Endothelial cell of umbilical vein (primary cell): ENCODE measurements at regions not wholly inside any gene's neighbourhood (a gene's known extent, or its start where the extent isn't known, plus 50 kb on each side); places are given as distances from the start of the nearest gene placed in this dataset.

Experiments
- BruUV-seq: library from RNA; stranded (reverse); fragments of 400-500 nt; replicated peaks from 2 replicates; lab custom pipeline; 2021; lab: Mats Ljungman, UMichigan
- CTCF ChIA-PET: fragments of 300-600, 350-600 bp; sonication (Branson Sonifier 250); formaldehyde crosslinking; loops from one replicate; lab custom pipeline; 2021; ENCODE audit warnings: antibody characterized with exemption, inconsistent platforms; lab: Charles Lee
- POLR2A ChIA-PET: fragments of 300-600, 350-600 bp; sonication (Branson Sonifier 250); formaldehyde crosslinking; loops from one replicate; lab custom pipeline; 2021; ENCODE audit warnings: antibody characterized with exemption, inconsistent platforms; lab: Charles Lee
- DNase-seq: peaks from one replicate; pipeline ENCODE4 v3.0.0-alpha.2; 2011; ENCODE audit warnings: low read depth, low spot score
- FAIRE-seq: peaks from 2 replicates; lab custom pipeline; 2011; peaks lifted over from hg19 to GRCh38; lab: Jason Lieb, UNC
- H2AFZ ChIP-seq: 2 replicates; pipeline ENCODE4 v1.6.0; 2012; ENCODE audit warnings: low read depth, low read length, control low read depth, inconsistent platforms
- H3K27ac ChIP-seq: 2 replicates; pipeline ENCODE4 v1.5.1; 2011; ENCODE audit warnings: low read depth, mild to moderate bottlenecking, control low read depth, low read length, moderate library complexity; ENCODE audit not compliant: insufficient read depth
- H3K27me3 ChIP-seq, 2 experiments: 2 replicates each; pipeline versions ENCODE4 v1.6.0 to v1.6.1; 2011; ENCODE audit warnings: low read length in 2 of 2, mixed read lengths in 1 of 2; ENCODE audit not compliant: control insufficient read depth in 2 of 2, insufficient read depth in 2 of 2
- H3K36me3 ChIP-seq, 2 experiments: 2 replicates in 1 of 2; 3 replicates in 1 of 2; pipeline ENCODE4 v1.5.1; 2011; ENCODE audit warnings: low read length in 2 of 2, mild to moderate bottlenecking in 1 of 2, moderate library complexity in 1 of 2; ENCODE audit not compliant: control insufficient read depth in 2 of 2, insufficient read depth in 2 of 2; ENCODE audit errors: extremely low read depth in 1 of 2
- H3K4me1 ChIP-seq: 3 replicates; pipeline ENCODE4 v1.5.1; 2011; ENCODE audit warnings: mild to moderate bottlenecking, low read length; ENCODE audit not compliant: control insufficient read depth, insufficient read depth; ENCODE audit errors: extremely low read depth
- H3K4me2 ChIP-seq: 2 replicates; pipeline ENCODE4 v1.6.1; 2011; ENCODE audit warnings: low read length, control low read depth, mixed read lengths; ENCODE audit not compliant: insufficient read depth
- H3K4me3 ChIP-seq, 3 experiments: fragments of 200-600 bp in 1 of 3; sonication (generic), shearing (Covaris generic) in 1 of 3; replicated peaks in 1 of 3; 2 replicates each; pipeline ENCODE4 v1.5.1; 2011 to 2016; ENCODE audit warnings: control low read depth in 3 of 3, low read length in 3 of 3, mild to moderate bottlenecking in 2 of 3, inconsistent platforms in 1 of 3, low read depth in 1 of 3, moderate library complexity in 1 of 3; ENCODE audit not compliant: insufficient read depth in 1 of 3
- H3K79me2 ChIP-seq: 2 replicates; pipeline ENCODE4 v1.6.0; 2012; ENCODE audit warnings: low read length, inconsistent platforms; ENCODE audit not compliant: control insufficient read depth, insufficient read depth
- H3K9ac ChIP-seq: replicated peaks from 2 replicates; pipeline ENCODE3; 2011; ENCODE audit warnings: low read length, control low read depth; ENCODE audit not compliant: insufficient read depth; ENCODE audit errors: extremely low read depth
- H3K9me1 ChIP-seq: replicated peaks from 3 replicates; pipeline ENCODE4 v1.6.0; 2011; ENCODE audit warnings: mild to moderate bottlenecking, low read length; ENCODE audit not compliant: control insufficient read depth, insufficient read depth; ENCODE audit errors: extremely low read depth
- H3K9me3 ChIP-seq: replicated peaks from 2 replicates; pipeline ENCODE4 v1.5.1; 2012; ENCODE audit warnings: low read length, inconsistent platforms; ENCODE audit not compliant: control insufficient read depth, insufficient read depth
- H4K20me1 ChIP-seq: replicated peaks from 2 replicates; pipeline ENCODE3; 2011; ENCODE audit warnings: mild to moderate bottlenecking, low read length; ENCODE audit not compliant: control insufficient read depth, insufficient read depth; ENCODE audit errors: extremely low read depth
- CTCF ChIP-seq, 2 donors: IDR thresholded peaks; 1 replicate in 1 of 2; 2 replicates in 1 of 2; pipeline ENCODE4 v1.5.1; 2011; ENCODE audit warnings: low read length in 2 of 2, mild to moderate bottlenecking in 2 of 2, moderate library complexity in 2 of 2, control low read depth in 1 of 2, inconsistent platforms in 1 of 2, low read depth in 1 of 2; ENCODE audit not compliant: insufficient read depth in 1 of 2; ENCODE audit errors: extremely low read depth in 1 of 2
- EZH2 ChIP-seq: IDR thresholded peaks from 2 replicates; pipeline ENCODE4 v1.6.1; 2012; ENCODE audit warnings: borderline replicate concordance, low read depth, mild to moderate bottlenecking, moderate library complexity, low read length, inconsistent platforms; ENCODE audit not compliant: severe bottlenecking
- FOS ChIP-seq: IDR thresholded peaks from 2 replicates; pipeline ENCODE4 v1.6.1; 2011; ENCODE audit warnings: mild to moderate bottlenecking, low read length, moderate library complexity, borderline replicate concordance; ENCODE audit not compliant: insufficient read depth
- GATA2 ChIP-seq: IDR thresholded peaks from 2 replicates; pipeline ENCODE4 v1.7.0; 2011; ENCODE audit warnings: low read depth, mild to moderate bottlenecking, moderate library complexity, mixed read lengths, low read length; ENCODE audit not compliant: insufficient read length, insufficient read depth
- JUN ChIP-seq: IDR thresholded peaks from 2 replicates; pipeline ENCODE4 v1.6.1; 2011; ENCODE audit warnings: borderline replicate concordance, low read depth; ENCODE audit not compliant: insufficient read length, insufficient read depth
- MAX ChIP-seq: IDR thresholded peaks from 2 replicates; pipeline ENCODE4 v1.6.1; 2011; ENCODE audit not compliant: insufficient read depth, insufficient read length
- MYC ChIP-seq: IDR thresholded peaks from one replicate; pipeline ENCODE4 v1.6.1; 2011; ENCODE audit warnings: mild to moderate bottlenecking, low read depth, low read length
- POLR2A ChIP-seq: IDR thresholded peaks from 2 replicates; pipeline ENCODE4 v1.6.1; 2012; ENCODE audit warnings: low read depth, mild to moderate bottlenecking, control low read depth, low read length
- POLR2AphosphoS5 ChIP-seq: IDR thresholded peaks from 2 replicates; pipeline ENCODE4 v1.6.1; 2012; ENCODE audit warnings: low read depth, mild to moderate bottlenecking, control low read depth, low read length, moderate library complexity; ENCODE audit not compliant: insufficient read depth
- dilution Hi-C: fragments of 300-500 bp; cut with MboI; formaldehyde crosslinking; loops from one replicate; pipeline ENCODE4 v1.15.0; 2019; ENCODE audit warnings: low sequenced_read_pairs; ENCODE audit not compliant: extremely low pct_ligation_motif_present
- intact Hi-C: fragments of 100-400 bp; cut with micrococcal nuclease; formaldehyde crosslinking; loops from one replicate; pipeline ENCODE4 v1.10.0; 2022

GRCh38 chr12:76156314-76156713 is 71.8 kb upstream of the NAP1L1 start:
- TF ChIP-seq POLR2A, result no peak
- no peak for TF ChIP-seq POLR2AphosphoS5
- no peak for TF ChIP-seq EZH2
- no peak for TF ChIP-seq GATA2
- no peak for TF ChIP-seq JUN
- TF ChIP-seq MAX, result no peak
- TF ChIP-seq FOS, result no peak
- no peak for TF ChIP-seq MYC
- no peak for TF ChIP-seq CTCF (IDR thresholded peaks at IDR 0.05; ENCODE audit: extremely low read depth in 1 of 2, insufficient read depth in 1 of 2, low read depth in 1 of 2, low read length in 2 of 2)

More at GRCh38 chr12:76156314-76156713, 71.8 kb upstream of the NAP1L1 start:
- H4K20me1 ChIP-seq, result no peaks in the 10 kb centered on the region
- H2AFZ ChIP-seq, result no peak overlapping the region
- FAIRE-seq, result no peak
- H3K4me3 ChIP-seq, result no peak overlapping the region
- intact Hi-C loops, result loop anchor here (10.0 kb wide), 1 partner anchor 632 kb away; no protein-coding TSS in a partner anchor
- CTCF ChIA-PET, result interaction anchor here (0.7 to 1.4 kb wide), 3 partner anchors 70 to 300 kb away, joined by 3 to 4 read pairs (median 3); no protein-coding TSS in a partner anchor
- no peak overlapping the region for H3K27ac ChIP-seq
- no peak for DNase-seq
- H3K4me1 ChIP-seq, result peaks cover 4% of the 10 kb centered on the region
- no peaks in the 10 kb centered on the region for H3K27me3 ChIP-seq
- dilution Hi-C loops, result no loop called here
- H3K36me3 ChIP-seq, result no peaks in the 10 kb centered on the region
- no TSS peak for BruUV-seq
- H3K4me2 ChIP-seq, result no peak overlapping the region
- no peaks in the 10 kb centered on the region for H3K9me1 ChIP-seq
- no peaks in the 10 kb centered on the region for H3K9me3 ChIP-seq
- POLR2A ChIA-PET, result no interaction called here
- H3K79me2 ChIP-seq, result no peaks in the 10 kb centered on the region
- H3K9ac ChIP-seq, result no peak overlapping the region
